ENCODE measurements at regions not wholly inside any gene's neighbourhood (a gene's known extent, or its start where the extent isn't known, plus 50 kb on each side); places are given as distances from the start of the nearest gene placed in this dataset.

- no peak for DNase-seq (ENCODE audit: low read depth)
Observed at GRCh38 chr15:60057554-60057953, 53.4 kb downstream of the FOXB1 start.

DNA sequence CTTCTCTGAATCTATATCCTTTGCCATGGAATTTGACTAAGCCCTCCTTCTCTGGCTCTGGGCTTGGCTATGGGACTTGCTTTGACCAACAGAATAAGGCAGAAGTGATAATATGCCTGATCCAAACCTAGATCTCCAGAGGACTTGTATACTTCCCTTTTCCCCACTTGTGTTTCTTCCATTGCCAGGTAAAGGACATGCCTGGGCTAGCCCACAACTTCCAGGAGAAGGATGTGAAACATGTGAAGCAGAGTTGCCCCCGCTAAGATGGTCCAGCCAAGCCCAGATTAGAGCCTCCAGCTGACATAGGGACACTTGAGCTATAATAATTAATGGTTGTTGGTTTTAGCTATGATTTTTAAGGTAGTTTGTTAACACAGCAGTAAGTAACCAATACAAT is 55.1 kb downstream of the FOXB1 start:
- DNase-seq (ENCODE audit: low read depth), result no peak

DNA sequence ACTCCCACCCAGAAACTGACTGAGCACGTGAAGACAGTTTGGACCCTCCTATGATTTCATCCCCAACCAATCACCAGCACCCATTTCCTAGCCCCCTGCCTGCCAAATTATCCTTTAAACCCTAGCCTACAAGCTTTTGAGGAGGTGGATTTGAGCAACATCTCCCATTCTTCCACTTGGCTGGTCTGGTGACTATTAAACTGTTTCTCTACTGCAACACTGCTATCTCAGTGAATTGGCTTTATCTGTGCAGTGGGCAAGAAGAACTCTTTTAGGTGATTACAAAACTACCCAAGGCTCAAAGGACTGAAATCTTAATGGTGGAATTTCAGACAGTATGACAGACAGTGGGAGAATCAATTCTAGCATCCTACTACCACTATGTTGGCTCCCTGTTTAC is 57.6 kb downstream of the FOXB1 start:
- no peak for DNase-seq (ENCODE audit: low read depth)

DNA sequence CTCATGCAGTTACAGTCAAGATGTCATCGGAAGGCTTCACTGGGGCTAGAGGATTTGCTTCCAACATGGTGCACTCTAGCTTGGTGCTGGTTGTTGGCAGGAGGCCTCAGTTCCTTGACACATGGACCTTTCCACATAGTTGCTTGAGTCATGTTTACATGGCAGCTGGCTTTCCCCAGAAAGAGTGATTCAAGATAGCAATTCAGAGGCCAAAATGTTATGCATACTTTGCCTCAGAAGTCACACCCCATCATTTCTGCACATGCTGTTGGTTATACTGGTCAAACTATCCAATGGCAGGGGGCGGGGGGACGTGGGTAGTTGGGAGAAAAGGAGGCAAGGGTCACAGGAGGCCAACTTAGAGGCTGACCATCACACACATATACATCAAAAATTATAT is 58.7 kb downstream of the FOXB1 start:
- DNase-seq (ENCODE audit: low read depth), result peak; percentile 46

GRCh38 chr15:60065951-60066350 is 61.8 kb downstream of the FOXB1 start:
- no peak for DNase-seq (ENCODE audit: low read depth)

- peak; percentile 92 for DNase-seq (ENCODE audit: low read depth)
Observed at GRCh38 chr15:60070838-60071493, 66.9 kb downstream of the FOXB1 start.

DNA sequence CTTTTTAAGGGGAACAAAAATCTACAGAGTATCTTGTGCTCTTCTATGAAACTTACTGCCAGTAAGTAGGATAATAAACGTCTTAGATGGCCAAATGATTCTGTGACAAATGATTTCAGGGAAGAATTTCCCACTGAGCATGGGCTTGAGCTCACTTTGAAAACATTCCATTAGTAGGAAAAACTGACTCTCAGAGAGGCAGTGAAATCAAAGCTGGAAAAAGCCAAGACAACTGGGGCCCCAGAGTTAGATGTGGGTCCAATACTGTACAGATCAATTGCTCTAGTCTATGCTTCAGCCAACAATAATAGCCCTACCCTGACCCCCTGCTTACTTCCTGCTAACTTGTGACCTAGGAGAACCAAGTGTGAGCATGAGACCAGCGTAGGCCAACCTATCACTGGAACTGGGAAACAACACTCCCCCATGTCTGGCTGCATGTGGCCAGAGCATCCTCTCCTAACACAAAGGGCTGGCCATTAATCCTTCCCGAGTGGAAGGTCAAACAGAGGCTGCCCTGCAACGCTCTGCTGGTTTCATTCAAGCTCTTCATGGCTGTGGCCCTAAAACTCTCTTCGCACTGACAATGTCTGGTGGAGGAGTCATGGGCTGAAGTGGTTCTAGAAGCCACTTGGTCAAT is 68.8 kb downstream of the FOXB1 start:
- no peak for DNase-seq (ENCODE audit: low read depth)

GRCh38 chr15:60073466-60073840 is 69.3 kb downstream of the FOXB1 start:
- DNase-seq (ENCODE audit: low read depth), result no peak

DNA sequence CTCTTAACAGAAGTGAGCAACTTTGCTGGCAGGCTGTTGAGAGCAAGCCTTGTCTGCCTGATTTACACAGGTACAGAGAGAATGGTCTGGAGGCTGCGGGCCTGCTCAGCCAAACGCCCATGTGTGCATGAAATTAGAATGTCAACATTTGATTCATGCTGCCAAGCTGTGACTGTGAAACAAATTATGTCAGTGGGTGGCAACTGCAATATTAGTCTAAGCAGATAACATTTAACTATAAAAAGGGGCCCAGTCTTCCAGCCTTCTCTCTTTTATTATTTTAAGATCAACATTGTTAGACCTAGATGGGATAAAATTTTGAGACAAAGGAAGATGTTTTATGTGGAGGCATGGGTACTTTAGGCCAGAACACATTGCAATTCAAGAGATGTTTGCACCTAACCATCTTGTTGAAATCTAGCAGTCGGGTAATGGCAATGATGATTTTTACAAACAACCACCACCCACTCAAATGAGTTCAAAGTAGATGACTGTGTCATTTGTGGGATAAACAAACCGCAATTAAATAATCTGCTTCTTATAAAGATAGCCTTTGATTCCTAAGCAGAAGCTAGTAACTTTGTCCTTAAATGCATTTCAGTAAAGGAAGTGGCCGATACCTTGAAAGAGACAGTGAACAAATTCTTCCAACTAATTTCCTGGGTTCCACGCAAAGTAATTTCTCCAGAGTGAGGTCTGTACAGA is 70.2 kb downstream of the FOXB1 start:
- DNase-seq (ENCODE audit: low read depth), result peak; percentile 35

DNA sequence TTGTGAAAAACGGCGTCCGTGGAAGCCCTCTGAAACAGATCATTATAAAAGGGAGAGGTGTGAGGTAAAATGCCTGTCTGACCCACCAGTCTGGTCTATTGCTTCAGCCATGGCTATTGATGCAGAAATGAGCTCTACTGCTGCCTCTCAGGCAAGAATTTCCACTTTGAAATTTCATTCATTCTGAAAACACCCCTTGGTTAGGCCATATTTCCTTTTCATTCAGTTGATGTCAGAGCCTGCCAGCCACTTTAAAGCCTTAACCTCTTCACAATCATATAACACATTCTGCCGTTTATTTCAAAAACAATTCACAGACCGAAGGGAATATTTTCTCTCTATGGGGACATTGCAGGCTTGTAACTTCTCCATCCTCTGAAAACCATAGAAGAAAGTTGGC is 71.9 kb downstream of the FOXB1 start:
- no peak for DNase-seq (ENCODE audit: low read depth)

DNA sequence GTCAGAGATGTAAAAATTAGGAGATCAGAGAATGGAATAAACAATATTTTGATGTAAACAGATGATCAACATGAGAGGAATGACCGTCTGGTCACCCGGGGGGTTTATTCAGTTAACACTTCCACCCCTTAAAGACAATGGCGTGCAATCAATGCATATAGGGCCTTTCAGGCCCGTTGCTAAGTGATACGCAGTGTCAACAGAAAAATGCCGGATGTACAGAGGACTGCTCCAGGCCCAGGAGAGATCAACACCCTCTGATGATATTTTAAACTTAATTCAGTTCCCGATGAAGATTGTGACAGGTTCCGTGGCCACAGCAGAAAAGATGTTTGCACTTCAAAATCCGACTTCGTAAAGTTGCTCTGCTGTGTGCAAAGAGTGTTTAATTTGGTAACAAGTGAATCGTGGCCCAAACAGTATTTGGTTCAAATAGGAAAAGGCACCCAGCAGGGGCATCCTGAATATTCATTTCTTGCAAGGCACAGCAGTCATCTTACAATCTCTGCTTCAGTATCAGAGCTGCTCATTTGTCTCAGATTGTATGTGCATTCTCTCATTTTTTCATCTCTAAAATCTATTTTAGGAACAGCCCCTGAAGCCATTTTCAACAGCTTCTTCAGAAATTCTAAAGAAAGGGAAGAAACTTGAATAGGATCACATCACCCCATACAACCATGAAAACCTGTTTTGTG is 72.6 kb downstream of the FOXB1 start:
- DNase-seq (ENCODE audit: low read depth), result no peak

GRCh38 chr15:60077581-60078359 is 73.7 kb downstream of the FOXB1 start:
- no peak for DNase-seq (ENCODE audit: low read depth)

- peak; percentile 27 for DNase-seq (ENCODE audit: low read depth)
Observed at GRCh38 chr15:60079210-60079609, 75.1 kb downstream of the FOXB1 start.

- no peak for DNase-seq (ENCODE audit: low read depth)
Observed at GRCh38 chr15:60081976-60082375, 77.9 kb downstream of the FOXB1 start.

DNA sequence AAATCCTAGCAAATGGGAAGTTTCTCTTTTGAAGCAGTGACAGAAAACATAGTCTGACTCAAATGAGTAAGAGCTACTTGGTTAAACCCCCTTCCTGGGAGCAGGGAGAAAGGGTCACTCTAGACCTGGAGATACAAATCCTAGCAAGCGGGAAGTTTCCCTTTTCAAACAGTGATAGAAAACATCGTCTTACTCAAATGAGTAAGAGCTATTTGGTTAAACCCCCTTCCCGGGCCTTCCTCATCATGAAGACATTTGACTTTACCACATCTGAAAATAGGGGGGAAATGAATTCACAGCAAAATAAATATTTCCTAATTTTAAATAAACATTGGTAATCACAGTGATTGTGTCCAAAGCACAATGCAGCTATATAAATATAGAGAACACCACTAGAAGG is 79.2 kb downstream of the FOXB1 start:
- no peak for DNase-seq (ENCODE audit: low read depth)

- no peak for DNase-seq (ENCODE audit: low read depth)
Observed at GRCh38 chr15:60086681-60087429, 82.7 kb downstream of the FOXB1 start.

- DNase-seq (ENCODE audit: low read depth), result peak; percentile 9
Observed at GRCh38 chr15:60087561-60087960, 83.5 kb downstream of the FOXB1 start.

GRCh38 chr15:60090747-60091146 is 86.6 kb downstream of the FOXB1 start:
- no peak for DNase-seq (ENCODE audit: low read depth)

DNA sequence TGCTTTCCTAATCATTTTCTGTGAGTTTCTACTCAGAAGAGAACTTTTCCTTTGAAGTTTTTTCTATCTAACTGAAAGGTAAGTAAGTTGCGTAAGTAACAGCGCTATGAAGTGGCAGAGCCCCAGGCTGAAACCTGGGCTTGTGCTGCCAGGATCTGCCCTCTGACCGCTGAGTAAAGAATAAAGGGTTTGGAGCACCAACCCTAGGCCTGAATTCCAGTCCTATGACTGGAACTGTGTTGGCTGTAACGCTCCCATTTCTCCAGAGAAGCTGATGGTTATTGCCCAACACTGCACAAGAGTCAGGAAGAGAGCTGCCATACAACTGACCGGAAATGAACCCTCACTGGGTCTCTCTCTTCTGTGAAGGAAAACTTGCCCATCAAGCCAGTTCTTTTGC is 87.0 kb downstream of the FOXB1 start:
- peak; percentile 96 for DNase-seq (ENCODE audit: low read depth)

DNA sequence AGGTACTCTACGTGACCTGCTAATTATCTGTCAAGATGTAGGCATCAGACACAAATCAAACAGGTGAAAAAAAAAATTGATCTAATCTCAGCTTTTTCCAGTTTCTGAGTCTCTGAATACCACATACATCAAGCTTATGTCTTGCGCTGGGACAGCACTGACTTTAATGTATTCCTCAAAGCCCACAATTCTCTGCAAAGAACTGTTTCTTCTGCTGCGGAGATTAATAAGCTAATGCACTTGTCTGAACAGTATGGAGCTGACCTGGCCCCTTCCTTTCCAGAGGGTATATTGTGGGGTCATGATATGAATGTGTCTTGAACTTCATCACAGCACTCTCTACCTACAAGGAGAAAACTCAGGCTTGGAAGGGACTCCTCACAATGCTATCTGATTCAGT is 87.8 kb downstream of the FOXB1 start:
- DNase-seq (ENCODE audit: low read depth), result no peak

Data from ELR (cell line).